ENCODE measurements at regions not wholly inside any gene's neighbourhood (a gene's known extent, or its start where the extent isn't known, plus 50 kb on each side); places are given as distances from the start of the nearest gene placed in this dataset.

GRCh38 chr15:29873947-29874411 lies 51.7 kb upstream of the TJP1 start:
- no peak for DNase-seq (ENCODE audit: low read depth)

- no peak for DNase-seq (ENCODE audit: low read depth)
Measured at GRCh38 chr15:29873264-29873663, 51.0 kb upstream of the TJP1 start.

- no peak for DNase-seq (ENCODE audit: low read depth)
Measured at GRCh38 chr15:29872716-29873115, 50.4 kb upstream of the TJP1 start.
